Endothelial cell of umbilical vein (primary cell): ENCODE measurements at regions not wholly inside any gene's neighbourhood (a gene's known extent, or its start where the extent isn't known, plus 50 kb on each side); places are given as distances from the start of the nearest gene placed in this dataset.

Experiments used
- BruUV-seq: library from RNA; stranded (reverse); fragments of 400-500 nt; replicated peaks from 2 replicates; lab custom pipeline; 2021; lab: Mats Ljungman, UMichigan
- CTCF ChIA-PET: fragments of 300-600, 350-600 bp; sonication (Branson Sonifier 250); formaldehyde crosslinking; loops from one replicate; lab custom pipeline; 2021; ENCODE audit warnings: antibody characterized with exemption, inconsistent platforms; lab: Charles Lee
- POLR2A ChIA-PET: fragments of 300-600, 350-600 bp; sonication (Branson Sonifier 250); formaldehyde crosslinking; loops from one replicate; lab custom pipeline; 2021; ENCODE audit warnings: antibody characterized with exemption, inconsistent platforms; lab: Charles Lee
- DNase-seq: peaks from one replicate; pipeline ENCODE4 v3.0.0-alpha.2; 2011; ENCODE audit warnings: low read depth, low spot score
- FAIRE-seq: peaks from 2 replicates; lab custom pipeline; 2011; peaks lifted over from hg19 to GRCh38; lab: Jason Lieb, UNC
- H2AFZ ChIP-seq: 2 replicates; pipeline ENCODE4 v1.6.0; 2012; ENCODE audit warnings: low read depth, low read length, control low read depth, inconsistent platforms
- H3K27ac ChIP-seq: 2 replicates; pipeline ENCODE4 v1.5.1; 2011; ENCODE audit warnings: low read depth, mild to moderate bottlenecking, control low read depth, low read length, moderate library complexity; ENCODE audit not compliant: insufficient read depth
- H3K27me3 ChIP-seq, 2 experiments: 2 replicates each; pipeline versions ENCODE4 v1.6.0 to v1.6.1; 2011; ENCODE audit warnings: low read length in 2 of 2, mixed read lengths in 1 of 2; ENCODE audit not compliant: control insufficient read depth in 2 of 2, insufficient read depth in 2 of 2
- H3K36me3 ChIP-seq, 2 experiments: 2 replicates in 1 of 2; 3 replicates in 1 of 2; pipeline ENCODE4 v1.5.1; 2011; ENCODE audit warnings: low read length in 2 of 2, mild to moderate bottlenecking in 1 of 2, moderate library complexity in 1 of 2; ENCODE audit not compliant: control insufficient read depth in 2 of 2, insufficient read depth in 2 of 2; ENCODE audit errors: extremely low read depth in 1 of 2
- H3K4me1 ChIP-seq: 3 replicates; pipeline ENCODE4 v1.5.1; 2011; ENCODE audit warnings: mild to moderate bottlenecking, low read length; ENCODE audit not compliant: control insufficient read depth, insufficient read depth; ENCODE audit errors: extremely low read depth
- H3K4me2 ChIP-seq: 2 replicates; pipeline ENCODE4 v1.6.1; 2011; ENCODE audit warnings: low read length, control low read depth, mixed read lengths; ENCODE audit not compliant: insufficient read depth
- H3K4me3 ChIP-seq, 3 experiments: fragments of 200-600 bp in 1 of 3; sonication (generic), shearing (Covaris generic) in 1 of 3; replicated peaks in 1 of 3; 2 replicates each; pipeline ENCODE4 v1.5.1; 2011 to 2016; ENCODE audit warnings: control low read depth in 3 of 3, low read length in 3 of 3, mild to moderate bottlenecking in 2 of 3, inconsistent platforms in 1 of 3, low read depth in 1 of 3, moderate library complexity in 1 of 3; ENCODE audit not compliant: insufficient read depth in 1 of 3
- H3K79me2 ChIP-seq: 2 replicates; pipeline ENCODE4 v1.6.0; 2012; ENCODE audit warnings: low read length, inconsistent platforms; ENCODE audit not compliant: control insufficient read depth, insufficient read depth
- H3K9ac ChIP-seq: replicated peaks from 2 replicates; pipeline ENCODE3; 2011; ENCODE audit warnings: low read length, control low read depth; ENCODE audit not compliant: insufficient read depth; ENCODE audit errors: extremely low read depth
- H3K9me1 ChIP-seq: replicated peaks from 3 replicates; pipeline ENCODE4 v1.6.0; 2011; ENCODE audit warnings: mild to moderate bottlenecking, low read length; ENCODE audit not compliant: control insufficient read depth, insufficient read depth; ENCODE audit errors: extremely low read depth
- H3K9me3 ChIP-seq: replicated peaks from 2 replicates; pipeline ENCODE4 v1.5.1; 2012; ENCODE audit warnings: low read length, inconsistent platforms; ENCODE audit not compliant: control insufficient read depth, insufficient read depth
- H4K20me1 ChIP-seq: replicated peaks from 2 replicates; pipeline ENCODE3; 2011; ENCODE audit warnings: mild to moderate bottlenecking, low read length; ENCODE audit not compliant: control insufficient read depth, insufficient read depth; ENCODE audit errors: extremely low read depth
- EZH2 ChIP-seq: IDR thresholded peaks from 2 replicates; pipeline ENCODE4 v1.6.1; 2012; ENCODE audit warnings: borderline replicate concordance, low read depth, mild to moderate bottlenecking, moderate library complexity, low read length, inconsistent platforms; ENCODE audit not compliant: severe bottlenecking
- FOS ChIP-seq: IDR thresholded peaks from 2 replicates; pipeline ENCODE4 v1.6.1; 2011; ENCODE audit warnings: mild to moderate bottlenecking, low read length, moderate library complexity, borderline replicate concordance; ENCODE audit not compliant: insufficient read depth
- GATA2 ChIP-seq: IDR thresholded peaks from 2 replicates; pipeline ENCODE4 v1.7.0; 2011; ENCODE audit warnings: low read depth, mild to moderate bottlenecking, moderate library complexity, mixed read lengths, low read length; ENCODE audit not compliant: insufficient read length, insufficient read depth
- JUN ChIP-seq: IDR thresholded peaks from 2 replicates; pipeline ENCODE4 v1.6.1; 2011; ENCODE audit warnings: borderline replicate concordance, low read depth; ENCODE audit not compliant: insufficient read length, insufficient read depth
- MYC ChIP-seq: IDR thresholded peaks from one replicate; pipeline ENCODE4 v1.6.1; 2011; ENCODE audit warnings: mild to moderate bottlenecking, low read depth, low read length
- POLR2A ChIP-seq: IDR thresholded peaks from 2 replicates; pipeline ENCODE4 v1.6.1; 2012; ENCODE audit warnings: low read depth, mild to moderate bottlenecking, control low read depth, low read length
- POLR2AphosphoS5 ChIP-seq: IDR thresholded peaks from 2 replicates; pipeline ENCODE4 v1.6.1; 2012; ENCODE audit warnings: low read depth, mild to moderate bottlenecking, control low read depth, low read length, moderate library complexity; ENCODE audit not compliant: insufficient read depth
- dilution Hi-C: fragments of 300-500 bp; cut with MboI; formaldehyde crosslinking; loops from one replicate; pipeline ENCODE4 v1.15.0; 2019; ENCODE audit warnings: low sequenced_read_pairs; ENCODE audit not compliant: extremely low pct_ligation_motif_present
- intact Hi-C: fragments of 100-400 bp; cut with micrococcal nuclease; formaldehyde crosslinking; loops from one replicate; pipeline ENCODE4 v1.10.0; 2022
- TF ChIP-seq, protein P1 (sequence below): IDR thresholded peaks from 2 replicates; pipeline ENCODE4 v1.6.1; 2011; ENCODE audit not compliant: insufficient read depth, insufficient read length
- TF ChIP-seq, protein P2 (sequence below), 2 donors: IDR thresholded peaks; 1 replicate in 1 of 2; 2 replicates in 1 of 2; pipeline ENCODE4 v1.5.1; 2011; ENCODE audit warnings: low read length in 2 of 2, mild to moderate bottlenecking in 2 of 2, moderate library complexity in 2 of 2, control low read depth in 1 of 2, inconsistent platforms in 1 of 2, low read depth in 1 of 2; ENCODE audit not compliant: insufficient read depth in 1 of 2; ENCODE audit errors: extremely low read depth in 1 of 2

DNA sequence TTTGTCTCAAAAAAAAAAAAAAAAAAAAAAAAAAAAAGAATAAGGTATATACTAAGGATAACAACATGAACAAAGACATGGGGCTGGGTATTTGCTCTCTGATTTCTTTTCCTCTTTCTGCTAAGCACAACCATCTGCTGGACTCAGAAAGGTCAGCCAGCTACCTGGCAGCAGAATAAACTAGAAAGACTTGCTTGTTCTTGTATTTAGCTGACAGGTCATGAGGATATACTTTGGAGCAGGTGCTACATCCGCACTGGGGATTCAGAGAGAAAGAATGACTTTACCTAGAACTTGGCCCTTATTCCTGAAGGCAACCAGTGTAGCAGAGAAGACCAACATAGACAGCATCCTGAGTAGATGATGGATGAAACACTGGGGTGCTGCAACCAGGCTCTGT is 550.5 kb downstream of the NTRK3 start:
- Histone ChIP-seq H3K27ac (no peak overlapping the region), H3K4me1 (no peaks in the 10 kb centered on the region), H3K9me1 (no peaks in the 10 kb centered on the region), H2AFZ (no peak overlapping the region), H4K20me1 (no peaks in the 10 kb centered on the region), H3K9ac (no peak overlapping the region), H3K4me3 (no peak overlapping the region), H3K79me2 (no peaks in the 10 kb centered on the region), H3K27me3 (no peaks in the 10 kb centered on the region), H3K9me3 (peaks cover 2% of the 10 kb centered on the region), H3K36me3 (no peaks in the 10 kb centered on the region), H3K4me2 (no peak overlapping the region)
- no TSS peak for BruUV-seq
- ChIA-PET POLR2A (no interaction called here), CTCF (no interaction called here)
- TF ChIP-seq POLR2AphosphoS5 (no peak), POLR2A (no peak), MYC (no peak), FOS (no peak), JUN (no peak), EZH2 (no peak), GATA2 (no peak)
- TF ChIP-seq, protein P1, sequence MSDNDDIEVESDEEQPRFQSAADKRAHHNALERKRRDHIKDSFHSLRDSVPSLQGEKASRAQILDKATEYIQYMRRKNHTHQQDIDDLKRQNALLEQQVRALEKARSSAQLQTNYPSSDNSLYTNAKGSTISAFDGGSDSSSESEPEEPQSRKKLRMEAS = no peak
- TF ChIP-seq, protein P2, sequence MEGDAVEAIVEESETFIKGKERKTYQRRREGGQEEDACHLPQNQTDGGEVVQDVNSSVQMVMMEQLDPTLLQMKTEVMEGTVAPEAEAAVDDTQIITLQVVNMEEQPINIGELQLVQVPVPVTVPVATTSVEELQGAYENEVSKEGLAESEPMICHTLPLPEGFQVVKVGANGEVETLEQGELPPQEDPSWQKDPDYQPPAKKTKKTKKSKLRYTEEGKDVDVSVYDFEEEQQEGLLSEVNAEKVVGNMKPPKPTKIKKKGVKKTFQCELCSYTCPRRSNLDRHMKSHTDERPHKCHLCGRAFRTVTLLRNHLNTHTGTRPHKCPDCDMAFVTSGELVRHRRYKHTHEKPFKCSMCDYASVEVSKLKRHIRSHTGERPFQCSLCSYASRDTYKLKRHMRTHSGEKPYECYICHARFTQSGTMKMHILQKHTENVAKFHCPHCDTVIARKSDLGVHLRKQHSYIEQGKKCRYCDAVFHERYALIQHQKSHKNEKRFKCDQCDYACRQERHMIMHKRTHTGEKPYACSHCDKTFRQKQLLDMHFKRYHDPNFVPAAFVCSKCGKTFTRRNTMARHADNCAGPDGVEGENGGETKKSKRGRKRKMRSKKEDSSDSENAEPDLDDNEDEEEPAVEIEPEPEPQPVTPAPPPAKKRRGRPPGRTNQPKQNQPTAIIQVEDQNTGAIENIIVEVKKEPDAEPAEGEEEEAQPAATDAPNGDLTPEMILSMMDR (IDR thresholded peaks at IDR 0.05; ENCODE audit: extremely low read depth in 1 of 2, insufficient read depth in 1 of 2, low read depth in 1 of 2, low read length in 2 of 2) = no peak
- DNase-seq (no peak), FAIRE-seq (no peak)
- intact Hi-C loops = no loop called here
- dilution Hi-C loops = no loop called here
